Mucosa of gallbladder (tissue), 1 donor: ENCODE measurements at regions not wholly inside any gene's neighbourhood (a gene's known extent, or its start where the extent isn't known, plus 50 kb on each side); places are given as distances from the start of the nearest gene placed in this dataset.

Experiments
- DNase-seq: peaks from one replicate; pipeline ENCODE4 v3.0.0-alpha.2; 2020; ENCODE audit warnings: low spot score
- donor health status: DM: no; HTN: no; CAD: no.

DNA sequence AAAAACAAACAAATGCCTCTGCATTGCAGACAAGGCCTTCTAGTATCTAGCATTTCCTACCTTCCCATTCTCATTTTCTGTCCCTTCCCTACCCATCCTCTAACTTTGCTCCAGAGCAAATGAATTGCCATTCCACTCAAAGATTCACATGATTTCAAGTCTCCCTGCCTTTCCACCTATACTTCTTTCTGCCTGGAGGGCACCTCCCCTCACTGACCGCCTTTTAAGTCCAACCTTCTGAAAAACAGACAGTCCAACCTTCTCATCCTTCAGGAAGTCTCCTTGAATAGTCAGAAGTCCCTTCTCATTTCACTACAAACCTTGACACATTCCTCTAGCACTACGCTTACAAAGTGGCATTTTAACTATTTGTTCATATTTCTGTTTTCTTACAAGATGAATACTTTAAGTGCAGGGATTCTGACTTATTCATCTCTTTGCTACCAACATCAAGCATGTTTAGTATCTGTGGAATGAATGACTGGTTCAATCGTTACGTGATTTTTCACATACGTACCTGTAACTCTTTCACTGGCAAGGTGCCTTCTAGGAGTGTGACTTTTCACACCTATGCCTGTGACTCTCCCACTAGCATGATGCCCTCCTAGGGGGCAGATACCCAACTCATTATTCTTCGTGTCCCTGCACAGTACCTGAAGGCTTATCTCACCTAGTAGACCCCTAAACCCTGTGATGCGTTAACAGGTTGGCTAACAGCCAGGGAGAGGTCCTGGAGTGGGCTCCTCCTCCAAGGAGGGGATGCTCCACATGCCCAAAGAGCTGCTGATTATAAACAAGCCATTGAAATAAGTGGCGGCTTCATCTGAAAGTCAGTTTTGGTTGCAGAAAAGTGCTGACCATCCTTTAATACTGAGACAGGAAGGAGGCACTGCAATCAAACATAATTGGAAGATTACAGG is 356.2 kb downstream of the MYCN start:
- no peak for DNase-seq

DNA sequence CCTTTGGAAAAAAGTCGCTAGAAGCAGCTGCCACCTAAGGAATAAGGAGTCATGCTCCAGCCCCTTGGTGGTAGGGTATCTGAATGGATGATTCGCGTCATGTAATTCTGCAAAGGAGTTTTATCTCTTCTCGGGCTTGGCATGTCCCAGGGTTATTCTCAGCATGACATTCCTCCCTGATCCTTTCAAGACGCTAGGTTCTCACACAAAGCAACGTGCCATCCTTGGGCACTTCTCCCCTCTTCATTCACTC is 355.6 kb downstream of the MYCN start:
- no peak for DNase-seq

DNA sequence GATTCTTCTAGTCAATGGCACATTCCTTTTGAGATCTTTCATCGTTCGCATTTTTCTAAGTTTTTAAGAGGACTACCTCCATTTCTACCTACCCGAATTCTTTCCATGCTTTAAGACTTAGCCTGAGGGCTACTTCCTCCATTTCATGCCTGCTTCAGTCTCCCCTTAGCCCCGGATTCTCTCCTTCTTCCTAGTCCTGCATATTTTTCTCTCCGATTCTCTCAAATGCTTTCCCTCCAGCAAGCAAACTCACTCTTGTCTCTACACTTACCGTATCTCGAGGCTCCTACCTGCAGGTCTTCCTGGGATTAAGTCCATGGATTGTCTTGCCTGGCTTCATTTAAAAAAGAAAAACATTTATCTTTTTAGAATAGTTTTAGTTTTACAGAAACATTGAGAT is 354.4 kb downstream of the MYCN start:
- DNase-seq: no peak

DNA sequence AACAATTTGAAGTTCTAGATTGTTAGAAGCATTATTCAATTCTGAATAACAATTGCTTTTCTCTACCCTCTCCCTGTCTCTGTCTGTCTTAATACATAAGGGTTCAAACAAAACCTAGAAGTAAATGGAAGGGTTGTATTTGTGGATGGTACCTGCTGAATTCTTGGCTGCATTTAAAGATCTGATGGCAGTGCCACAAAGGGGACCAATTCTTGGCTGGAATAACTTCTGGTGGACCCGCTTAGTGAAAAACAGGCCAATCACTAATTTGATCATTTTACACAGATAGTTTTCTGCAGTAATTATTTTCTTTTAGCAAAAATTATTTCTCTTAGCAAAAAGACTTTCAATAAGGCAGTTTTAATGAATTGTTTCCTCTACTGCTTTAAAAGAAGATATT is 353.5 kb downstream of the MYCN start:
- no peak for DNase-seq

DNA sequence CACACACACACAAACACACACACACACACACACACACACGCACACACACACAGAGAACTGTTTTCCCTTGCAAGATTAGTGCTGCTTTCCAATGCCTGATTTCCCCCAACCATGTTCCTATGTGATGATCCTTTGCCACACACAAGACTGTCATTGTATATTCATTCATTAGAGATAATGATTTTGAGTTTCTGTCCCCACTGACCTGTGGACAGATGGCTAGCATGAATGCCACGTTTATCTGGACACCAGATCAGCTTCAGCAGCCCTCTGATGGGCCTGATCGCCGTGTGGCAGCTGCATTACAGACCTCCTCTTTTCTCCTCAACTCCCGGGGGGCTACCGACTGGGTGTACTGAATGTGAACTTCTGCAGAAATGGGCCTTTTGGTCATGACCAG is 353.0 kb downstream of the MYCN start:
- DNase-seq: no peak

DNA sequence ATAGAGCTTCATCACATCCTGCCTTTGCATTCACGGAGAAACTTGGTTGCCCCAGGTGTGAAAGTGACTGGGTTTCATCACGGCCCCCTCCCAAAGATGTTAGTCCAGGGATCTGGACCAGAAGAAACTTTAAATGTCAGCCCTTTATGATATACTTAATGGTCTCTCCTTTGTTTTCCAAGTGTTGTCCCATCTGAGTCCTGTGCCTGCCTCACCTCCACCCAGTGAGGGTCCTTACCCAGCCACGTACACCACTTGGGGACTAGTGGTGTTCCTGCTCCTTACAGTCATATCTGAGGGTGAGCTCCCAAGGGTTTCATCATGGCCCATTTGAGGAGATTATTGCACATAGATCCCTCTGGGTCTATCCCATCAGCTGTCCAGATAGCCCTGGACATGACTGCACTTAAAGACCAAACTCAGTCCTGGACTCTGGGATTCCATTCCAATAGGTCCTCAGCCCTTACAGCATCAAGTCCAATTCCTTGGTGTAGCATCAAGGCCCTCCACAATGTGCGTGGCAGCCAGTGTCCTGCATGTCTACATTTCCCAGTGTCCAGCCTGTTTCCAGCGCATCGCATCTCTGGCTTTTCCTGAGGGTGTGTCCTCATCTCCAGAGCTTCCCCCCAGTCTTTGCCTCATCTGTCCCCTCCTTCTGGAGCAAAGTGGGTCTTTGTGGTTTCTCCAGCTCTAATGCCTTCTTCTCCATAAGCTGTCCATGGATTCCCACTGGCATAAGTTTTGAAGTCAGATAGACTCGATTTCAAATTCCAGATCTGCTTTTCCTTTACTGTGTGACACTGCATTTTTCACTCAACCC is 351.6 kb downstream of the MYCN start:
- no peak for DNase-seq

DNA sequence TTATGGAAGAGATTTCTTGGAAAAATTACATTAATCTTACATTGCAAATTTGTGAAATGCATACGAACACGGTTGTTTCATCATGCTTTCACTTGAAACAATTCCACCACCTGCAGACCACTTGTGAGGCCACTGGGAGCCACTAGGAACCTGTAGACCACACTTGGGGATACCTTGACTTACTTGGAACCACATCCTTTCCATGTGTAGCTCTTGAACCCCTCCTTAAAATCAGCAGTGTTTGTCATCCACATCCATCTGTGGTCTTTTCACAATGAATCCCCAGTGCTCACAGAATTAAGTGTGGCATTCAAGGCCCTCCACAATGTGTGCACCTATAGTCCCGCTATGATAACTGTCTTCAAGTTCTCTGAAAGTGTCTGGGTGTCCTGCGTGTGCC is 350.9 kb downstream of the MYCN start:
- DNase-seq: no peak

DNA sequence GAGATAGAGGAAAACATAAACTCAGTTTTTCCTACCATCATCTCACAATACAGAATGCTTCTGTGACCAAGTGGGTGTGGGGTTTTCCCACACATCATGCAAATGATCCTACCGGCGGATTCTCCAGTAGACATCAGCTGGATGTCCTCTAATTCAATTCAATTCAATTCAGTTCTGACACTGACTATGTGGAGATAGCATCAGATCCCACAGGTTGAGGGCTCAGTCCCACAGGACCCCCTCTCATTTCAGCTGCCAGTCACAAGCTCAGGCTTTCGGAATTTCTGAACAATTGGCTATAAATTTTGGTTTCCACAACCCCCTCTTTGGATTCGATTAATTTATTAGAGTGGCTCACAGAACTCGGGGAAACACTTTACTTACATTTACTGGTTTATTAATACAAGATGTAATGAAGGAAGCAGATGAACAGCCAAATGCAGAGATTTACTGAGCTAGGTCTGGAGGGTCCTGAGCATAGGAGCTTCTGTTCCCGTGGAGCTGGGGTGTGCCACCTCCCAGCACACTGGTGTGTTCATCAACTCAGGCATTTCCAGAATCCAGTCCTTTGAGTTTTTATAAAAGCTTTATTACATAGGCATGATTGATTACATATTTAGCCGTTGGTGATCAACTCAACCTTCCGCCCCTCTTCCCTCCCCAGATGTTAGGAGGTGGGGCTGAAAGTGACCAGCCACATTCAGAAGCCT is 350.1 kb downstream of the MYCN start:
- no peak for DNase-seq

DNA sequence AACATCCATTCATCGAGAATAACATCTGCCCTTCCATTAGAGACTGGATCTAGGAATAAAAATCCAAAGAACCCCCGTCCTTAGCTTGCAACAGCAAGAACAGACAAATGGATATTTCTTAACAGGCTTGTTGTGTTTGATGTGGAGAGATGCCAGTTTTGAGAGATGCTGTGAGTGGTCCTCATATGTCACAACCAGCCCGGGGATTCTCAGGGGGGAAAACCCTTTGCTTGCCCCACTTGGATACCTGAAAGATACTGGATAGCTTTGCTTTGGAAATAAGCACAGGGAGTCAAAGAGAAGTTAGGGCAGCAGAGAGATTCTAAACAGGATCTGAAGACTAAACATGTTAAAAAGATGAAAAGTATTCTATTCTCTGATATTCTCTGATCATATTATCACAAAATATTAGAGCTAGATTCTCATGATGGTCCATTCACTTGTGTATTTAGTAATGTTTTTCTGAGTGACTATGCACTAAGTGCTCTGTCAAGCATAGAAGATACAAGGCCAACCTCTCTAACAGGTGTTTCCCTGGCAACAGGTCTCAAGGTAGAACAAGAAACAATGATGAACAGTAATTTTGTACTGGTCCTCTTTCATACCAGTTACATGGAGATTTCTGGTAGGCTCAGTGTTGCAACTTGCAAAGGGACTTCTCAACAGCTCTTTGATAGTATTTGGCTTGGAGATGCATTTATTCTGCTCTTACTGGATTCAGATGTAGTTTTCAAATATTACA is 348.2 kb downstream of the MYCN start:
- DNase-seq: no peak

DNA sequence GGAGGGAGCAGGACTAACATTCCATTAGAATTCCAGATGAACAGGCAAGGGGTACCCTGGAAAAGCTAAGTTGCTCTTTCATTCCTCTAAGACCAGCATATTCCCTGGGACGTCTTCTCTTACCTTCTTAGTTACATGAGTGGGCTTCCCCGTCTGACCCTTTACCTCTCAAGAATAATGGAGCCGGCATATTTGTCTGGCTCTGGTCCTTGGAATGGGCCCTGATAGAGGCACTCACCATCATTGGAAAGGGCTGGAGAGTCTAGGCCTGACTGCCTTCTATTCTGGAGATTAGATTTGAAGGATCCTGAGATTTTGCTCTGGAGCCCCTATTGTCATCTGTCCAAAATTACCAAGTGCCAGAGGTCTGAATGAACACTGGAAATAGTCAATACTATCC is 347.5 kb downstream of the MYCN start:
- no peak for DNase-seq

DNA sequence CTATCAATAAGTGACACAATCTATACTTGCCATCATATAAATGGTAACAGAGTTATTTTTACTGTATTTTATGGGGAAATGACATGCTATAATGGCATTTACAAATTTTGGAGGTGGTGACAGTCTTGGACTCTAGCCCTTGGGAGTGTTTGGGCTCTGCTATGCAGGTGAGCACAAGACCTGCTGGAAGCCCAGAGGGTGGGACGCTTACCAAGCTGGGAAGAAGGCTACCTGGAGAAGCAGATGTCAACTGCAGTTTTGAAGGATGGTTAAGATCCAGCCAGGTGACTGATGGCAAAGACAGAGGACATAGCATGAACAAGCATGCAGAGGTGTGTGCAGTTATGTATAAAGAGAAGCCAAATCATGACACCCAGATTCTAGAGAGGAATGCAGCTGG is 346.9 kb downstream of the MYCN start:
- DNase-seq: no peak

DNA sequence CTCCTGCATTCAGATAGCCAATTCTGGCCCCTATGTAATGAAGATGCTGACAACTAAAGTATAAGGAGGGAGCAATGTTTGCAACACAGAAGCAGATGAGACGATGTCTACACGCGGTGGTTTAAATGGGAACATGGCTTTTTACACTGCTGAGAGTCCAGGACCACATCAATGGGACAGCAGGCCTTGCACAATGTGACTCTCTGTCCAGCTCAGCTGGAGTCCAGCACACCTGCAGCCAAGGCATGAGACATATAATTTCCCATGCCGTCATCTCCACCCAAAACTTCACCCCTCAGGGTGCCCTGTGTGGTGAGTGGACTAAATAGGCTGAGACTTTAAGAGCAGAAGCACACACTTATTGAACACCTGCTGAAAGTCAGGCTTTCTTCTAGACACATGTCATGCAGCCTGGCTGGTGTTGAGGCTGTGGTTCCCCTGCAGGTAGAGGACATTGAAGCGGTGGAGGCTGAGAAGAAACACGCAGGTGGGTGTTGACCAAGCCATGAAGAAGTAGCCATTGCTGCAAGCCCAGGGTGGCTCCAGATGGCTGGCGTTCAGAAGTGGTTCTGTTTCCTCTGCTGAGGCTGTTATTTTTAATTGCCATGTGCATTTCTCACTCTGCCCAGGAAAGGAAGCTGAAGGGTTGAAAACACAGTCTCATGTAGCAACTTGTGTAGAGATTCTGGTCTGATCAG is 345.6 kb downstream of the MYCN start:
- DNase-seq: no peak

DNA sequence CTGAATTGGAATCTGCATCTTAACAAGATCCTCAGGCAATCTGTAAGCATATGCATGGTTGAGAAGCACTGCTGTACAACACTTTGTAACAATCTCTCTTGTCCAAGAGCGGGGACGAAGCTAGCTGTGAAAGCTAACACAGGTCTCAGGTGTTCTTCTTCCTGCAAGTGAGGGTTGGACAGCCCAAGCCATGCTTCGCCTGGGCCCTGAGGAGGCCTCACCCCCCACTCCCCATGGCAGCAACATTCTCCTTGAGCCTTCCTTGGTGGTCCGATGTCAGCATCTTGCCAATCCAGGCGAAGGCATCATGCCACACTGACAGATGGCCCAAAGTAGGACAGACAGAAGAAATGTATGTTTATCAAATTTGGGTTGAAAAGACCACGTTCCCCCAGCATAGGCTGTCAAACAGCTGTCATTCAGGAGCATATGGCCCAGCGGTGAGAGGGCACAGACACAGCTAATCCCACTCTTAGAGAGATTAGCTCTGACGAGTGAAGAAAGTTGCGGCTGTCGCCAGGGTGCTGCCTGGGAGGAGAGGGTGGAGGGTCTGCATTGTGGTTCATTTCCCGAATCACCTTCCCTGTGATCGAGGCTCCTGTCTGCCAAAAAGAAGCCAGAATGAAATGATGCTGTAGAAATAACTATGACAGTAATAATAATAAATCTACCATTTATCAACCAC is 344.7 kb downstream of the MYCN start:
- DNase-seq: no peak

DNA sequence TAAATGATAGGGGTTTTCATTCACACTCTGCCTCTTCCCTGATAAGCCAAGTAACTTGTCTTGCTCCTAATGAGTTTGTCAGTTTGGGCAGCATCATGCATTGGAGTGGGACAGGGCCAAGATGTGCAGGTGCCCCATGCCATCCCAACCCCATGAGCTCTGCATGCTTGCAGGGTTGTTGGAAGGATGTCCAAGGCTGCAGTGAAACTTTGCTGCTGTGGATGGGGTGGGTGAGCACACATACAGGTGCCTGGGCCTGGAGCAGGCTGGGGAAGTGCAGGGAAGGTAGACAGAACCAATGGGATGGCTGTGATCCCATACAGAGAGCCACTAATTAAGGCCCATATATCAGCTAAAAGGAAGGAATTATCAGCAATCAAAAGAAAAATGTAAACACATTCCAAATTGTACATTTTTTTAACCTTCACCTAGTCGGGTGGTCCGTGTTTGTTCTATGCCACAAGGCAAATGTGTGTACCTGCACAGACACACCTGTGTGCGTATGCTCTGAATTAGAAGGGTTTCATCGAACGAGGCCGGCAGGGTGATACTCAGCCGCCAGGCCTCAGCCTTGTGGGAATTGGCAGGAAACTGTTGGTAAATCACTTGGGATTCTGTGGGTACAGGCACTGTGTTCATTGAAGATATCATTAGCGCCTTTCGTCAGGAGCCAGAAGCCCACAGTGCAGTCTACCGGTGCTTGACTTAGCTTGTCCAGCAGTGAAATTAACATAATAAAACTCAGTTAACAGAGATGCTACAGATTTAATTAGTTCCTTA is 342.9 kb downstream of the MYCN start:
- DNase-seq: no peak

DNA sequence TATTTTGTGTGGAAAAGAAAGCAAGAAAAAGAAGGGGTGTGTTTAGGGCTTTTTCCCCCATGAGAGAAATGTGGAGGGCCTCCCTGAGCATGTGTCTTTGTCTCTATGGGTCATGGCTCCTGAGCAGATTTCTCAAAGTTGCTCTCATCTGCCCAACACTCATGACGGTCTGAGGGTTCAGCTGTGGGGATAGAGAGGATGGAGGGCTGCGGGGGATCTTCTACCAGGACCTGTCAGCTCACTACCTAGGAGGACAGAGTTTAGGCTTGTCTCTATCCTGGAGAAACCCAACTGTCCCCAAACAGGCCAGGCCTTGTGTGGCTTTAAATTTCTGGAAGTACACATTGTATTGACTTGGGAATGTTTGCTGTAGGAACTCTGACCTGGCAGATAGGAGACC is 342.2 kb downstream of the MYCN start:
- DNase-seq: no peak

DNA sequence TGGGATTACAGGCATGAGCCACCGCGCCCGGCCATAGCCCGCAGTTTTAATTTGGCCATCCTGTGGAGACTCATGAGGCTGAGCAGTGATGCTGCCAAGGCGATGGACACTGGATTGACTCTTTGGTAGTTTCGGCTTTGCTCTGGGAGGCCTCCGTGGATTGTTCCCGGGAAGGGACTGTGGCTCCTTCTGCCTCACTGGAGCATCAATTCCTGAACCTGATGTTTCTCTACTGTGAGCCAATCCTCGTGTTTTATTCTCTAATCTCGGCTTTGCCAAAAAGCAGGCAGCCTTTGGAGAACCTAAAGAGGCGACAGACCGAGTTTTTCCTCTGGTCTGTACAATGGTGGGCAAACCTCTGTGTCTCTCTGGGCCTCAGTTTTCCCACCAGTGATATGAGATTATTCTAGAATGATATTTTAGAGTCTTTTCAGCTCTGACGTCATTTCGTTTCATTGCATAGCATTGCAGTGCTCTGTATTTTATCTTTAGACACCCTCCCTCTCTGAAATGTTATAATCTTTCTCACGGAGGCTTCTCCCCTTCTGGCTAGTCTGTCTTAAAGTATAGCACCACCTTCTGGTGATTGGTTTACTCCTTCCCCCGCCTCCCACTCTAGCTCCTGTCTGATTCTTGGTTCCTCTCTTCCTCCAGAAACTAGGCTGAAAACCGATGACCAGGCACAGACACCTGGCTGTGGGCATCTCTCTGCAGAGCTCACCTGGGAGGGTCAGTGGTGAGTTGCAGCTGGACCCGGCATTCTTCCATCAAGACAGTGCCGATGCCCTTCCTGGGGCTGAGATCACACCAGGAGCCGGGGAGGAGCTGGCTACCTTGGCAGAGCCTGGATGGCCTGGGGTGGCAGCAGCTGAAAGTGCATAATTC is 341.3 kb downstream of the MYCN start:
- DNase-seq: peak; percentile 29

DNA sequence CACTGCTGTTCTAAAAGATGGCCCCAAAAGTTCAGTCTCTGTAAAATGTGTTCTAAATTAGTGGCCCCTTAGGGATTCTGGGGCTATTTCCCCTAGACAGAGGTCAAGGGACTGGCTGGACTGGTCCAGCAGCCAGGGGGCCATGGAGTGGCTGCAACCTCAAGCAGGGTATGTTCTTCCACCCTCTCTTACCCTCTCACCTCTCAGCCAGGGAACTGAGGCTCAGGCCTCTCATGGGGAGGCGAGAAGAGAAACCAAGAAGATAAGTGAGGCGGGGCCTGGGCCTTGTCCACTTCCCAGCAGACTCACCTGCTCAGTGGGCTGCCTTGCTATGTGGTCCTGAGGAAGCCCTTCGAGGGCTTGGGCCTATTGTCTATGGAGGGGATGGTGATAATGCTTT is 339.7 kb downstream of the MYCN start:
- DNase-seq: no peak

DNA sequence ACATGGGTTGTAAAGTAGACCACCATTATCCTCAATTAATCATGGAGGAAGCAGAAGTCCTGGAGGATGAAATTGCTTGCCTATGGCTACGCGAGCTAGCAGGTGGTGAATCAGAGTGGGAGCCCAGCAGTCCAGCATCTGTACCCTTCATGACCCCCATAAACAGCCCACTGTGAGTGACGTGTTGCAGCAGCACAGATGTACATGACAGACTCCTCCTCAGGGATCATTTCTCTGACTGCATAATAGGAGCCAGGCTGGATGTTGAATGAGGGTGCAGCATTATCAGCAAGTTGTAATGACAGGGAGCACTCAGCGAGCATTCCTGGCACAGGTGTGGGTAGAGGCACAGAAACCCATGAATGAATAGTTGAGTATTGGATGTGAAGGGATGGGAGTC is 339.3 kb downstream of the MYCN start:
- DNase-seq: no peak

DNA sequence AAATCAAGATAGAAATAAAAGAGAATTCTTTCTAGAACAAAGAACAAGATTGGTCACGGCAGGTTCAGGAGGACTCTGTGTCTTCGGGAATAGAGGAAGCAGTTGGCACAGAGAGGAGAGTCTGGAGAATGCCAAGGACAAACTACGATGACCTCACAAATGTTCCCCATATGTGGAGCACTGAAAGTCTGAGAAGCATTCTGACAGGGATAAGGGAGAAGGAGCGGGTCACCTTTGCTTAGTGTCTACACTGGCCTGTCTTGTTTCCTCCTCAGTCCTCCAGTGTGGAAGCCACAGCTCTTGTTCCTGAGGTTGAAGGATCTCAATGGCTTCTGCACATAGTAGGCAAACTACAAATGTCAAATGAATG is 338.8 kb downstream of the MYCN start:
- DNase-seq: no peak
